NCI-H1092 (cell line): ENCODE measurements at regions not wholly inside any gene's neighbourhood (a gene's known extent, or its start where the extent isn't known, plus 50 kb on each side); places are given as distances from the start of the nearest gene placed in this dataset.

ENCODE experiments used
- DNase-seq: peaks from one replicate; lab custom pipeline; 2025; lab: John Stamatoyannopoulos, UW

- DNase-seq: no peak
Measured at GRCh38 chr5:17431272-17432050, 66.6 kb upstream of the TAF11L2 start.

GRCh38 chr5:17432569-17432968 is 65.5 kb upstream of the TAF11L2 start:
- DNase-seq: no peak

GRCh38 chr5:17433406-17433805 is 64.6 kb upstream of the TAF11L2 start:
- no peak for DNase-seq

GRCh38 chr5:17434982-17435381 is 63.0 kb upstream of the TAF11L2 start:
- no peak for DNase-seq

- DNase-seq: no peak
Measured at GRCh38 chr5:17436350-17436749, 61.7 kb upstream of the TAF11L2 start.

- no peak for DNase-seq
Measured at GRCh38 chr5:17436761-17437221, 61.2 kb upstream of the TAF11L2 start.

GRCh38 chr5:17438027-17438426 is 60.0 kb upstream of the TAF11L2 start:
- DNase-seq: no peak

GRCh38 chr5:17439956-17440355 is 58.1 kb upstream of the TAF11L2 start:
- no peak for DNase-seq

- DNase-seq: no peak
Measured at GRCh38 chr5:17440766-17441165, 57.3 kb upstream of the TAF11L2 start.

- DNase-seq: no peak
Measured at GRCh38 chr5:17441351-17441750, 56.7 kb upstream of the TAF11L2 start.

GRCh38 chr5:17443333-17444130 is 54.5 kb upstream of the TAF11L2 start:
- DNase-seq: no peak

- DNase-seq: no peak
Measured at GRCh38 chr5:17444496-17444895, 53.5 kb upstream of the TAF11L2 start.

- no peak for DNase-seq
Measured at GRCh38 chr5:17445185-17445584, 52.8 kb upstream of the TAF11L2 start.
